Liver (tissue), 3 donors: ENCODE measurements at regions not wholly inside any gene's neighbourhood (a gene's known extent, or its start where the extent isn't known, plus 50 kb on each side); places are given as distances from the start of the nearest gene placed in this dataset.

Source experiments
- EGR1 ChIP-seq, 2 donors: IDR thresholded peaks; 2 replicates each; pipeline ENCODE4 v1.6.1; 2016 to 2018; ENCODE audit warnings: antibody characterized with exemption in 2 of 2, low read depth in 2 of 2
- GABPA ChIP-seq, 2 donors: IDR thresholded peaks in 1 of 2; conservative IDR thresholded peaks in 1 of 2; 2 replicates each; pipeline ENCODE4 v1.6.1; 2016; ENCODE audit warnings: antibody characterized with exemption in 2 of 2, mild to moderate bottlenecking in 1 of 2, moderate library complexity in 1 of 2
- HNF4A ChIP-seq, 2 donors: conservative IDR thresholded peaks; 2 replicates each; pipeline ENCODE4 v1.6.1; 2016; ENCODE audit warnings: antibody characterized with exemption in 2 of 2, mild to moderate bottlenecking in 2 of 2
- JUND ChIP-seq, 2 donors: IDR thresholded peaks; 2 replicates each; pipeline ENCODE4 v1.6.1; 2016; ENCODE audit warnings: antibody characterized with exemption in 2 of 2
- MAX ChIP-seq: IDR thresholded peaks from 2 replicates; pipeline ENCODE4 v1.6.1; 2016; ENCODE audit warnings: antibody characterized with exemption
- NR2F2 ChIP-seq: IDR thresholded peaks from 2 replicates; pipeline ENCODE4 v1.6.1; 2016; ENCODE audit warnings: antibody characterized with exemption
- RAD21 ChIP-seq, 2 donors: IDR thresholded peaks; 2 replicates each; pipeline ENCODE4 v1.6.1; 2016; ENCODE audit warnings: antibody characterized with exemption in 2 of 2, mild to moderate bottlenecking in 2 of 2
- REST ChIP-seq: IDR thresholded peaks from 2 replicates; pipeline ENCODE4 v1.6.1; 2016; ENCODE audit warnings: antibody characterized with exemption, mild to moderate bottlenecking
- SP1 ChIP-seq: IDR thresholded peaks from 2 replicates; pipeline ENCODE4 v1.6.1; 2018; ENCODE audit warnings: antibody characterized with exemption, mild to moderate bottlenecking
- TAF1 ChIP-seq: conservative IDR thresholded peaks from 2 replicates; pipeline ENCODE4 v1.6.1; 2016; ENCODE audit warnings: antibody characterized with exemption, mild to moderate bottlenecking
- YY1 ChIP-seq: IDR thresholded peaks from 2 replicates; pipeline ENCODE4 v1.6.1; 2016; ENCODE audit warnings: antibody characterized with exemption, mild to moderate bottlenecking
- ZBTB33 ChIP-seq: IDR thresholded peaks from 2 replicates; pipeline ENCODE4 v1.6.1; 2016; ENCODE audit warnings: antibody characterized with exemption
- TF ChIP-seq, protein P1 (sequence below): fragments of 150-350 bp; IDR thresholded peaks from 2 replicates; pipeline ENCODE4 v1.5.1; 2017; ENCODE audit warnings: improper control_type of control experiment, low read depth, low read length; ENCODE audit not compliant: missing input control
- donor health status: healthy.
- donor health status: healthy.

DNA sequence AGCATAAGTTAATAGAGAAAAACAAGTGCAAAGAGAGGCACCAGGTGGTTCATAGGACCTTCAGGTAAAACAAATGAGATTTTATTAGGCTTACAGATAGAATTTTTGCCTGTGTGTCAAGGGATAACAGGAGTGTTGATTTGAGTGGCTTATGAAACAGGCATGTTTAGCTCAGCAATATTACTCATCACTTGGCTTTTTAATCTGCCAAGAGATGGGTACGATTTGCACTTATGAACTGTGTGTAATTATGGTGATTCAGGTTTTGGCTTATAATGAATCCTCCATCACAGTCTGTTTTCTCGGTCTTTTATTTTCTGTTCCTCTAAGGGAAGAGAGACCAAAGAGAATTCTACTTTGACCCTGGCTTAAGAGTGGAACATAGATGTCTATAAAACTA lies 199.3 kb downstream of the DMRTA1 start:
- TF ChIP-seq JUND (IDR thresholded peaks at IDR 0.05) (no peak), SP1 (no peak), YY1 (no peak), TAF1 (no peak), EGR1 (IDR thresholded peaks at IDR 0.05; ENCODE audit: low read depth in 2 of 2) (no peak), GABPA (IDR thresholded peaks at IDR 0.05 in 1 of 2, conservative IDR thresholded peaks at IDR 0.05 in 1 of 2) (no peak), RAD21 (IDR thresholded peaks at IDR 0.05) (no peak), ZBTB33 (no peak), MAX (no peak), NR2F2 (no peak), REST (no peak), HNF4A (conservative IDR thresholded peaks at IDR 0.05) (no peak)
- TF ChIP-seq, protein P1, sequence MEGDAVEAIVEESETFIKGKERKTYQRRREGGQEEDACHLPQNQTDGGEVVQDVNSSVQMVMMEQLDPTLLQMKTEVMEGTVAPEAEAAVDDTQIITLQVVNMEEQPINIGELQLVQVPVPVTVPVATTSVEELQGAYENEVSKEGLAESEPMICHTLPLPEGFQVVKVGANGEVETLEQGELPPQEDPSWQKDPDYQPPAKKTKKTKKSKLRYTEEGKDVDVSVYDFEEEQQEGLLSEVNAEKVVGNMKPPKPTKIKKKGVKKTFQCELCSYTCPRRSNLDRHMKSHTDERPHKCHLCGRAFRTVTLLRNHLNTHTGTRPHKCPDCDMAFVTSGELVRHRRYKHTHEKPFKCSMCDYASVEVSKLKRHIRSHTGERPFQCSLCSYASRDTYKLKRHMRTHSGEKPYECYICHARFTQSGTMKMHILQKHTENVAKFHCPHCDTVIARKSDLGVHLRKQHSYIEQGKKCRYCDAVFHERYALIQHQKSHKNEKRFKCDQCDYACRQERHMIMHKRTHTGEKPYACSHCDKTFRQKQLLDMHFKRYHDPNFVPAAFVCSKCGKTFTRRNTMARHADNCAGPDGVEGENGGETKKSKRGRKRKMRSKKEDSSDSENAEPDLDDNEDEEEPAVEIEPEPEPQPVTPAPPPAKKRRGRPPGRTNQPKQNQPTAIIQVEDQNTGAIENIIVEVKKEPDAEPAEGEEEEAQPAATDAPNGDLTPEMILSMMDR, result no peak
